HG03159 (cell line): ENCODE measurements at regions not wholly inside any gene's neighbourhood (a gene's known extent, or its start where the extent isn't known, plus 50 kb on each side); places are given as distances from the start of the nearest gene placed in this dataset.
"Not testable (repeated sequence)": the region's sequence is repeated elsewhere in the genome, so short reads cannot be mapped to it uniquely, and the experiment has no call there.

Experiments used
- ATAC-seq: cut with Tn5 transposase; IDR thresholded peaks from one replicate; pipeline ENCODE4 v1.9.1; 2021; ENCODE audit warnings: mild to moderate bottlenecking, moderate library complexity; ENCODE audit not compliant: unreplicated experiment

DNA sequence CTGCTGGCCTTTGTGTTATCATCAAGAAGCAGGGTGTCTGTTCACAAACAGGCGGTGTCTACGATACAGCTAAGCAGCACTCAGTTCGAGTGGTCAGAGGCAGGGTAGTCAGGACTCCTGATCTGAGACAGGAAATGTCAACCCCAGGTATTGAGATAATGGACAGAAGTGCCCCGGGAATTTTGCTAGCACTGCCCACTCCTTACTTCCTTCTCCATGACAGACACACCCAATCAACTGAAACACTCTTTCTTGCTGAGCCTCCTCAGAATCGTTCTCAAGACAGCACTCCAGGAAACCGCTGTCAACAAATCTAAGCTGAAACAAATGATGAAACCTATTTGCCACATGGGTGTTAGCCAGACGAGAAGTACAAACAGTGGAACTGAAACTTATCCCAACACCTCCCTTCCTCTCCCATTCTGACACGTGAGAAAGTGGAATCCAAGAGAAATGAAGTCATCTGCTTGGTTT, 109.3 kb downstream of the GTF2IRD2B start:
- not testable (repeated sequence) for ATAC-seq

DNA sequence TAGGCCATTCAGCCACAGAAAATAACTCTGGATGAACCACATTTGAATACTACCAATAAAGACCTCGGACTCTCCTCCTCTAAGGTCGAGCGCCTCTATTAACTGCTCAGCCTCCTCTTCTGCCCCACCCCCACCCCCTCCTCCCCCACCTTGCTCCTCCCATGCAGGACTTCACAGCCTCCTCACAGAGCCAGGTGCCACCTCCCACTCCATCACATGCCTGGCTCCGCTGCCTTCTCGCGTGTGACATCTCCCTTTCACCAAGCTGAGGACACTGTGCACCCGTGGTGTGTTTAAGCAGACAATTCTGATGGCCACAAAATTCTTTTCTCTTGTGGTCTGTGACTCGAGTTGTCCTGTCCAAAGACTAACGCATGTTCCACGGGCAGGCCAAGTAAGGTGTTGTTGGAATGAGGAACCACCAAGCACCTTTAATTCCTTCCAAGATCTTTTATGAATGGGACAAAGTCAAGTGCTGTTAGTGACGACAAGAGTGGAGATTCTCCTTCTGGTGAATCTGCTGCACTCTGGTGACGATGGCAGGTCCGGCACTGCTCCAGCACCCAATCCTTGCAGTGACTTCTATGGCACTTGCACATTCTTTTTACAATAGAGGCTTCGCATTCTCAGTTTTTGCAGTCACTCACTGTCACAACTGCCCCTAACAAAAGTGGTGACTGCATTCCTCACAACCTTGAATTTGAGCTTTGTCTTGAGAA, 113.1 kb downstream of the GTF2IRD2B start:
- ATAC-seq: not testable (repeated sequence)

DNA sequence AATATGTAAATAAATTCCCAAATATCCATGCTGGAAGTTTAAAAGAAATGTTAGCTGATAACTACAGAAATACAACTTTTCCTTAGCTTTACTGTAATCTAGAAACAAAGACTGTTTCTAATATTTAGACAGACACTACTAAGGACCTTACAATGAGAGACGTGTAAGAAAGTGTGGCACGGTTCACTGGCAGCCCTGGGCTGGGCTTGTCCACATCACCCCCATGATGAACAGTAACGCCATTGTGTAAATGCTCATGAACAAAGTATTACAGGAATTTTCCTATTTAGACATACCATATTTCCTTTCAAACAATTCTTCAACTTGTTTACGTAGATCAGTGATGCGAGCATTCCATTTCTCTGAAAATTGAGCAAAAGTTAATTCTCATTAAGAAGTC, 123.1 kb downstream of the GTF2IRD2B start:
- ATAC-seq: not testable (repeated sequence)

DNA sequence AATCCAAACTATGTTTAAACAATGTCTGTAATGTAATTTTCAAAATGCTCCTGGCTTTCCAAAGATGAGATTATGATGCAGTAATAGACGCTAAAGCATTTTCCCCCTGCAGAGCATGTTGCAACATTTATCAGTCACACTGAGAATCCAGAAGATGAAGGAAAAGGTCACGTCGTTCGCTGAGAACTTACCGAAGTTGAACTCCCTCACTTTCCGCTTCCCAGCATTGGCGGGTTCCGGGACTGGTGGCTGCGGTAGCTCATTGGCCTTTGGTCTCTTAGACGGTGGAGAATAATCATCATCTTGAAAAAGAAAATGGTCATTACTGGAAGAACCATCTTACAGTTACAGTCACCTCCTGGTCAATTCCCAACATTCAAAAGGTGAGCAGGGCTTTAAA, 124.6 kb downstream of the GTF2IRD2B start:
- not testable (repeated sequence) for ATAC-seq

DNA sequence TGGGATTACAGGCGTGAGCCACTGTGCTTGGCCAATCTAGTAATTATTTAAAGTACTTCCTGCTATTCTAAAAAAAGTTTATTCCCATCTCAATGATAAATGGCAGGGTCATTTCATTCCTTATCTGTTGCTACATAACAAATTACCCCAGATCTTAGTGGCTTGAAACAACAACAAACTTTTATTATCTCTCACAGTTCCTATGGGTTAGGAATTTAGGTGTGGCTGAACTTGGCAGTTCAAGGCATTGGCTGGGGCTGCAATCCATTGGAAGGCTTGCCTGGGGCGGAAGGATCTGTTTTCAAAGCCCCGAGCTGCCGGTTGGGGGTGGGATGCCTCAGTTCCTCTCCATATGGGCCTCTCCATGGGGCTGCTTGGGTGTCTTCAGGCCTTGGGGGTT, 133.7 kb downstream of the GTF2IRD2B start:
- ATAC-seq: not testable (repeated sequence)

DNA sequence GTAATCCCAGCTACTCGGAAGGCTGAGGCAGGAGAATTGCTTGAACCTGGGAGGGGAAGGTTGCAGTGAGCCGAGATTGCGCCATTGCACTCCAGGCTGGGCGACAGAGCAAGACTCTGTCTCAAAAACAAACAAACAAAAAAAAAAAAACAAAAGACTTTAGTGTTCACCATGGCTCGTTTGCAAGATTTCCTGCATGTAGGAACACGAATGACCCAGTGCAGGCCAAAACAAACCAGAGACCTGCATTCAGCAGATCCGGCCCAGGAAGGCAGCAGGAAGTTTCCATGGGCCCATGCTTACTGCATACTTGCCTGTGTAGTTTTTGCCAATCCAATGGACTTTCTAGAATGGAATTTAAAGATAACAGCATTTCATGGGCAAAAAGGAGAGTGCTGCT, 137.2 kb downstream of the GTF2IRD2B start:
- ATAC-seq: not testable (repeated sequence)

DNA sequence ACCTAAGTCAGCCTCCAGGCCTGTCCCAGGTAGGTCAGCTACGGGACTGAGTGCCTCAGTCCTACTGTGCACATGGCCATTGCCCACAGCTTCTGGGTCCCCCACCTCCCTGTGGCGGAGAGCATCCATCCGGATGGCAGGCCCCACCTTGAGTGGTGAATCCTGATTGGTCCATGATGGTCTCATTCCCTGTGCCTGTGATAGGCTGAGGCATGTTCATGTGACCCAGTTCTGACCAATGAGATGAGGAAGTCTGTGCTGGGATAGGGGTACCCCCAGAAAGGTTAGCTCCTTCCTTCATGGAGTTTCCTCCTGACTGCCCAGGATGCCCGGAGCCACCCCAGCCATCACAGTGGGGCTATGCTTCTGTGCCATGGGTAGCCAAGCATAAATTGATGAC, 138.2 kb downstream of the GTF2IRD2B start:
- not testable (repeated sequence) for ATAC-seq

DNA sequence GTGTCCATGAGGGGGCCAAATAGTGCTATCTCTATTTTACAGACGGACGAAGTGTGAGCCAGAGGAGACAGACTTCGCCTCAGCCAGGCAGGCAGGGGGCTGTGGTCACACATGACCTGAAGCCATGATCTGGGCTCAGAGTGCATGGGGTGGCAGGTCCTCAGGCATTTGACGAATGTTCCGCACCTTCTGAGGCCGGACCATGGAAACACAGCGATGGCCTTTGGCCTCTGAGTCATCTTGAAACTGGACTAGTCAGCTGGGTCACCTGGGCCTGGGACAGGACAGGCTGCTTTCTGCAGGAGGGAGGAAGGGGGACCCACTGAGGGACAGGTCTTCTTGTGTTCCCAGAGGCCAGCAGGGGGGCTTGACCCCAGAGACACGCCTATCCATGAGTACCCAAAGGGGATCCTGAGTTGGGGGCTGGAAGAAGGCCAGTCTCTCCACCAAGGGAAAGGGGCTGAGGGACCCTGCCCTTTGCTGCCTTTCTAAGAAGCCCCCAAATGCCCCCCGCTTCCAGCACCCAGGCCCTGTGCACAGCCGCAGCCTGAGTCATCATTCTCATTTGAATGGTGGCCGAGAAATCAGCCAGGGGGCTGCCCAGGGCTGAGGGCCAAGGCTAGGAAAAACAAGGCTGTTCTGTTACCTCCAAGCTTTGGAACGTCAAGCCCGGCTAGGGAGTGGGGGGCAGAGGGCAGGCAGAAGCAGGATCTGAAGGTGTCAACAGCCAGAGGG, 142.9 kb downstream of the GTF2IRD2B start:
- not testable (repeated sequence) for ATAC-seq

DNA sequence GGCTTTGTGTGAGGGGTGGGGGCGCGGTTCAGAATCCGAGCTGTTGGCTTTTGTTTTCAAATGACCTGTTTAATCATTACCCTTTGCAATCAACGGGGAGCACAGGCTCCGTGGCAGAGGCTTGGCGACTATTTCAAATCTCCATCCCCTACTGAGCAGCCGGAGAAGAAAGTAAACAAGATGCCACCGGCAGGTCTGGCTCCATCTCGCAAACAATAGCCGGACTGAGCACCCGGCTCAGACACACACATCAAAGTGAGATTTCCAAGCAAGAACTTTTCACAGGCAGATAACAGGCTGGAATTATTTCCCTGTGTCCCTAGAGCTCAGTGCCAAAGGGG, 143.4 kb downstream of the GTF2IRD2B start:
- not testable (repeated sequence) for ATAC-seq

DNA sequence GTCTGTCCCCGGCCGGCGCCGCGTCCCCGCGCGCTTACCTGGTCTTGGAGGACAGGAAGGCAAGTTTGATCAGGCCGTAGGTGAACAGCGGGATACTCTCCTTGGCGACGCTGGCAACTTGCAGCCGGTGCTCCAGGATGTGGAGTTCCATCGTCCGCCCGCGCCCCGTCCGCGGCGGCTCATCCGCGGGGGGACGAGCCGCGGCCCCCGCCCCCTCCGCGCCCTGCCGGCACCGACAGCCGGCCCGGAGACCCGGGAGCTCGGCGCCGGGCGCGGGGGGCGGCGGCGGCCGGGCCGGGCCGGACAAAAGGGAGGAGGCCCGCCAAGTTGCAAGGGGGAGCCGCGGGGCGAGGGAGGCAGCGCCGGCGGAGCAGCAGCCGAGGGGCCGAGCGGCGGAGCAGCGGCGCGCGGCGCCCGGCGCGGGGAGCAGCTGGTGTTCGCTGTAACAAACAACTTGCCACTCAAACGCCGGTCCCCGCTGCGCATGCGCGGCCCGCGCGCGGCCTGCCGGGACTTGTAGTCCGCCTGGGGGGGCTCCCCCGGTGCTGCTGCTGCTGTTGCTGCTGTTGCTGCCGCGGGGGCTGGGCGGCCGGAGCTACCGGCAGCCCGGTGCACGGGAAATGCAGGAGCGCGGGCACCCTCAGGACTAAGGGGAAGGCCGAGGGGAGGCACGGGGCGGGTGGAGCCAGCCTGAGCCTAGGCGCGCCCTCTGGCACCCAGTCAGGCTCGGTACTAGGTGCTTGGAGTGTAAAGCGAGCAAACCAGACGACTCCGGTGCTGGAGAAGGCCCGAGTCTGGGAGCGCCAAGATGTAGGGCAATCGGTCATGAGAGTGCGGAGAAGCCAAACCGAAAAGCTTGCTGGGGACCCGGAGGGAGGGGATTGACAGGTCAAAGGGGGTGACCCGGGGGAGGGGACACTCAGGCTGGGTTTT, 145.1 kb downstream of the GTF2IRD2B start:
- peak; percentile 85 for ATAC-seq

DNA sequence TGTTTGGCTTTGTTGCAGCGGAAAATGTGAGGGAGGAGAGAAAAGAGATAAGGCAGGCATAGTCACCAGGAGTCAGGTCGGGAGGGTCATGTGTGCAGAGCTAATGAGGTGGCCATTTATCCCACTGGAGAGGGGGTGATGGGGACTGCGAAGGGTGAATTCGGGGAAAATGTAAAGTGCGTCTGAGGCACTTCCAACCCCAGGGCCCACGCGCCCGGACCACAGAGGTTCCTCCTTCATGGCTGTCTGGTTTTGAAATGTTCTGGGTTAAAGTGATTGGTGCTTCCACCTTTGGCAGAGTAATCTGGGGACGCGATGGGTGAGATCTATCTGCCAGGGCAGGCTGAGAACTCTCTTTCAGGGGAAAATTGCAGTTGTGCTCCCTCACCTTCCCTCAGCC, 145.9 kb downstream of the GTF2IRD2B start:
- ATAC-seq: not testable (repeated sequence)

DNA sequence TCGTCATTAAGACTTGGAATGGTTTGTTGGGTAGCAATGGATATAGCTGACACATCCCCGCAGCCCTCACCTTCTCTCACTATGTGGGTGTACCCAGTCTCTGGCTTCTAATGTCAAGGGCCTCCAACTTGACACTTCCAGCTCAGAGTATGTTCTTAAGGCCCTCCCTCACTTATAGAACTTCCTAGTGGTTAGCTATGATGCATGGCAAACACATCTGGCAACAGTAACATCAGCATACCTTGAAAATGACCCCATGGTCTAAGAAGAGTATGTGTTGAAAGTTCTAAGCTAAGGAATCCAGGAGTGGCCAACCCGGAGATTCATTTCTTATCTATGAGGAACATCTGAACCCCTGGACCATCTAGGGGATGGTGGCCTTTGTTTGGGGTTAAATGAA, 151.2 kb downstream of the GTF2IRD2B start:
- ATAC-seq: not testable (repeated sequence)

DNA sequence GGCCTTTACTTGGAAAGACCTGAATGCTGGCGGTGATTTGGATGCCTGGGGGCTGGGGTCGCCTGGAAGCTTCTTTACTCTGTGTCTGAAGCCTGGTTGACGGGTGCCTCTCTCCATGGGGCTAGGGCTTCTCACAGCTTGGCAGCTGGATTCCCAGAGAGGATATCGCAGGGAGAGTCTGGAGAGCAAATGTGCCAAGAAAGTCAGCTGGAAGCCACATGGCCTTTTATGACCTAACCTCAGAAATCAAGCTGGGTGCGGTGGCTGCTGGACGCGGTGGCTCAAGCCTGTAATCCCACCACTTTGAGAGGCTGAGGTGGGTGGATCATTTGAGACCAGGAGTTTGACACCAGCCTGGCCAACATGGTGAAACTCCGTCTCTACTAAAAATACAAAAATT, 147.2 kb upstream of the TRIM73 start:
- not testable (repeated sequence) for ATAC-seq

DNA sequence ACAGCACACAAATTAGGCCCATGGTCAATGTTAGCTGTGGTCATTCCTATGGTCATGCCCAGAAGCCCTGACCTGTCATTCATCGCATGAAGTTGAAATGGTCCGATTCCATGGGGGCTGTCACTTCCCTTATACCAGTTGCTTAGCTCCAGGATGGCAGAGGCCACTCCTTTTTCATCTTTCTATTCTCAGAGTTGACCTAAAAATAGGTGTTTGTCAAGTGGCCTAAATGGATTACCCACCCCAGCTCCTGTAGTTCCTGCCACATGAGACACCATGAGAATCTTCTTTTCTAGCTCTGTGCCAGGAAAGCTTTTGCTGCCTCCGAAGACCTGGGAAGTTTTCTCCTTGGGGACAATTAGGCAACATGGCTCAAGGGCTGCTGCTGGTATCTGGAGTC, 141.2 kb upstream of the TRIM73 start:
- not testable (repeated sequence) for ATAC-seq

DNA sequence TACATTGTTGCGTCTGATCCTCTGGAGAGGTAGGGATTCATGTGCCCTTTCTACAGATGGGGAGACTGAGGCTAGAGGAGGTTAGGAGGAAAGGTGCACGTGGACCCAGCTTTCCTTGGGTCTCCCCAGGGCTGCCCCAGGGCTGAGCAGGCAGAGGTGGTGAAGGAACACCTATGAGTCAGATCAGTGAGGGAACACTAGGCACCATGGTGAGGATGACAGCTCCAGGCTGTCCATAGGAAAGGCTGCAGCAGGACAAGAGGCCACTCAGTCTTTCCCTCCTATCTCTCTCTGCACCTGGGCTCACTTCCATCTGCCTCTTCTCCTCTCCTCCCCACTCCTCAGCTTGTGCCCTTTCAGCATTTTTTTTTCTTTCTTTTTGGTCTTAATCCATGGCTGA, 138.0 kb upstream of the TRIM73 start:
- not testable (repeated sequence) for ATAC-seq

DNA sequence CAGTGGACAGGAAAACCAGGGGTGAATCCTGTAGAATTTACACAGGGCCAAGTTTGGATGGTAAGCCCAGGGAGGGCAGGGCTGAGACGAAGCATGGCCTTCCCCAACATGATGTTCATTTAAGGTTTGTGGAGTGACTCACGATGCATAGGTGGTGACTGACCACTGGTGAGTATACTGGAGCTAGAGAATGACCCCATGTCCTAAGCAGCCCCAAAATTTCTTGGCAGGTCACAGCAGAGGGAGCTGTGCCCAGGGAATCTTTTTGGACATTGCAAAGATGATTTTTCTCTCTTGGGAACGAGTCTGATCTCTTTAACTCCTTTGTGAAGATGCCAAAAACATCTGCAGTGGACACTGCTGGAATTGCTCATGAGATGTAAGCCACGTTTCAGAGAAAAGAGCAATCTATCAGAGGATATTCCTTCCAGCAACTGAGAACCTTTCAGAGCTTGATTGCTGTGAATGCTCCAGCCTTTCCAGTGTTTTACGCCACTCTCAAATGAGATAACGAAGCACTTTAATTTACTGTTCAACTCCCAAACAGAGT, 135.9 kb upstream of the TRIM73 start:
- ATAC-seq: not testable (repeated sequence)

DNA sequence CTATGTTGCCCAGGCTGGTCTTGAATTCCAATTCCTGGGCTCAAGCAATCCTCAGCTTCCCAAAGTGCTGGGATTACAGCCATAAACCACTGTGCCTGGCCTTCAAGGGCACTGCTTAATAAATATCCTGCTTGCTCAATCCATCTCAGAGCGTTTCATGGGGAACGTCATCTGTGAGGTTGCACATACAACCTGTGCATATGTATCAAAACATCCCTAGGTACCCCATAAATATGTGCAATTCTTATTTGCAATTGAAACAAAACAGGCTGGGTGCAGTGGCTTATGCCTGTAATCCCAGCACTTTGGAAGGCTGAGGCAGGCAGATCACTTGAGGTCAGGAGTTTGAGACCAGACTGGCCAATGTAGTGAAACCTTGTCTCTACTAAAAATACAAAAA, 133.8 kb upstream of the TRIM73 start:
- not testable (repeated sequence) for ATAC-seq

DNA sequence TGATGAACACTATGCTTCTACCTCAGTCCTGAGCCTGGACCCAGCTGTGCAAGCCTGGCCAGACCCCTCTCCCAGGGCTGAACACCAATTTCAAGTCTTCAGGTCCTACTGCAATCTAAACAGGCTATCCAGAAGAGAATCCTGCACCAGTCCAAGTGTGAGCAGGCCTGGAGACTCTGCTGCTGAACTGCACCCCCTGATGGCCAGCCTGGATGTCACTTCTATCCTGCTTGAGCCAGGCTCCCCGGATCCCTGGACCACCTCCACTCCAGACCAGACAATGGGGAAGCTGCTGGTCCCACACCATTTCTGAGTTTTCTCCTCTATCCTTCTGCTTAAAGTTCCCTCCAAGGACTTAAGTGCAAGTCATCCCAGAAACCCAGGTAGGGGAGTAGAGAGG, 127.3 kb upstream of the TRIM73 start:
- ATAC-seq: not testable (repeated sequence)

DNA sequence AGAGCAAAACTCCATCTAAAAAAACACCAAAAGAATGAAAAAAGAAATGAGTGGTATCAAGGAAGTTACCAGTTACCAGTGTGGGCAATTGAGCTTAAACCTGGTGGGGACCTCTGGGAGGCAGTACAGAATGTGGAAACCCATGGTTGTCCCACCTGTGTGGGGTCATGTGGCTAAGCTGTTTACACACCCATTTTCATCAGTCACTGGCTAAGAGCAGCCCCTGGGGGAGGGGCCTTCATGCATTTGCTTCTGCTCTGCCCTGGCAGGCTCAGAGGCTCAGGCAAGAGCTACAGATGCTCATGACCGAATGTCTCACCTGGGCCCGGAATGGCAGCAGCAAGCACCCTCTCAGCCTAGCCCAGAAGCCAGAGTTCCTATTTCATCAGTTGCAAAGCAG, 126.3 kb upstream of the TRIM73 start:
- not testable (repeated sequence) for ATAC-seq

DNA sequence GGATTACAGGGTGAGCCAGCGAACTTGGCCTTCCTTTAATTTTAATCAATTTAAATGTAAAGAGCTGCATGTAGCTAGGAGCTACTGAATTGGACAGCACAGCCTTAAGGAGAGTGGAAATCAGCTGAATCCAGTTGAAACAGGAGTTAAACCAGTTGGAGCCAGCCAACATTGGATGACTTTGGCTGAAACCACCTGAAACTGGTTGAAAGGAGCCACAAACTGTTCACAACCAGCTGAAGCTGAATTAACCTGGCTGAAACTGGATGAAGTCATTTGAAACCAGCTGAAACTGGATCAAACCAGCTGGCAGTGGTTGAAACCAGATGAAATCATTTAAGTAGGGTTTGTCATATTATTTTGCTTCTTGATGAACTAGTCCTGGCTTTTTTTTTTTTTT, 121.3 kb upstream of the TRIM73 start:
- ATAC-seq: not testable (repeated sequence)
